ENCODE measurements at regions not wholly inside any gene's neighbourhood (a gene's known extent, or its start where the extent isn't known, plus 50 kb on each side); places are given as distances from the start of the nearest gene placed in this dataset.

- H3K27ac Mint-ChIP-seq (ENCODE audit: unreplicated experiment) = no peak overlapping the region
- no peaks in the 10 kb centered on the region for H3K9me3 Mint-ChIP-seq (ENCODE audit: unreplicated experiment)
- H3K4me3 Mint-ChIP-seq (ENCODE audit: unreplicated experiment) = no peak overlapping the region
- H3K27me3 Mint-ChIP-seq (ENCODE audit: unreplicated experiment) = no peaks in the 10 kb centered on the region
- peak; percentile 30 for DNase-seq (ENCODE audit: extremely low spot score, unreplicated experiment)
- no peaks in the 10 kb centered on the region for H3K4me1 Mint-ChIP-seq (ENCODE audit: unreplicated experiment)
- TF ChIP-seq, protein P1, sequence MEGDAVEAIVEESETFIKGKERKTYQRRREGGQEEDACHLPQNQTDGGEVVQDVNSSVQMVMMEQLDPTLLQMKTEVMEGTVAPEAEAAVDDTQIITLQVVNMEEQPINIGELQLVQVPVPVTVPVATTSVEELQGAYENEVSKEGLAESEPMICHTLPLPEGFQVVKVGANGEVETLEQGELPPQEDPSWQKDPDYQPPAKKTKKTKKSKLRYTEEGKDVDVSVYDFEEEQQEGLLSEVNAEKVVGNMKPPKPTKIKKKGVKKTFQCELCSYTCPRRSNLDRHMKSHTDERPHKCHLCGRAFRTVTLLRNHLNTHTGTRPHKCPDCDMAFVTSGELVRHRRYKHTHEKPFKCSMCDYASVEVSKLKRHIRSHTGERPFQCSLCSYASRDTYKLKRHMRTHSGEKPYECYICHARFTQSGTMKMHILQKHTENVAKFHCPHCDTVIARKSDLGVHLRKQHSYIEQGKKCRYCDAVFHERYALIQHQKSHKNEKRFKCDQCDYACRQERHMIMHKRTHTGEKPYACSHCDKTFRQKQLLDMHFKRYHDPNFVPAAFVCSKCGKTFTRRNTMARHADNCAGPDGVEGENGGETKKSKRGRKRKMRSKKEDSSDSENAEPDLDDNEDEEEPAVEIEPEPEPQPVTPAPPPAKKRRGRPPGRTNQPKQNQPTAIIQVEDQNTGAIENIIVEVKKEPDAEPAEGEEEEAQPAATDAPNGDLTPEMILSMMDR (IDR thresholded peaks at IDR 0.05) = no peak
- H3K36me3 Mint-ChIP-seq (ENCODE audit: unreplicated experiment) = no peaks in the 10 kb centered on the region
Observed at GRCh38 chr15:100784493-100785180, 95.0 kb upstream of the ALDH1A3 start.

DNA sequence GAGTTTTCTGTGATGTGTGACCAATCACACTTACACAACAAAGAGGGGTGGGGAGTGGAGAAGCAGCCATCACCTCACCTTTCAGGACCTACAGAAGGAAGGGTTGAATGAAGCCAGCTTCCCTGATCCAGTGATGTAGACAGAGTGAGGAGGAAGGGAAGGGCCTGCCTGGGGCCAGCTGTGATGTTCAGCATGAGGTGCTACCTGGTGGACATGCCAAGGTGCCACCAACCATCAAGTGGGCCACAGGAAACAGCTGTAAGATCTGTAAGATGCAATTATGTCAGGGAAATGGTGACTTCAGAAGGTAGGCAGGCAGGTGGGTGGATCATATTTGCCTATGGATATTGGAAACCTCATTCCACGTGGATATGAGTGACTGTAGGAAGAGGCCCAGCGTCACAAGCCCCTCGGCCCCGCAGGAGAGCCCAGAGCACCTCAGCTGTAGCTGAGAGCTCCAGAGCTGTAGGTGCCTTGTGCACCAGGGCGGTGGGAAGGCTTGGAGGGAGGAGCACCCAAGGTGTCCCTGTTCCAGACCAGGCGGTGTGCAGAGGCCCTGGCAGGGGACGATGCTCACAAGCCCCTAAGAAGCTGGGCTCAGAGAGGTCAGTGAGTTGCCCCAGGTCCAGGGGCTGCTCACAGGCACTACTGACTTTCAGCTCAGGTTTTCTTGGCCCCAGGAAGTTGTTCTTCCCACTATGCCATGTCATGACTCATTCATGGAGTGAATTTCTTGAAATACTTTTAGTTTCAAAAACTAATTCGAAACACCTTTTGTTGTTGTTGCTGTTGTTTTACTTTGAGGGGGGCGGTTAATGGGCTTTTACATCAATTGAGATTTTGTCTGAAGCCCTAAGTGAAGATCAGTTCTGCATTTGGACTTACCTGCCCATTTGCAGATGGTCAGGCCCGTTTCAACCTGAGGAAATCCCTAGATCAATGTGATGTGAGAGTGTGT, 94.2 kb upstream of the ALDH1A3 start:
- H3K9me3 Mint-ChIP-seq (ENCODE audit: unreplicated experiment) = no peaks in the 10 kb centered on the region
- H3K4me1 Mint-ChIP-seq (ENCODE audit: unreplicated experiment) = no peaks in the 10 kb centered on the region
- no peak overlapping the region for H3K27ac Mint-ChIP-seq (ENCODE audit: unreplicated experiment)
- no peaks in the 10 kb centered on the region for H3K27me3 Mint-ChIP-seq (ENCODE audit: unreplicated experiment)
- no peaks in the 10 kb centered on the region for H3K36me3 Mint-ChIP-seq (ENCODE audit: unreplicated experiment)
- H3K4me3 Mint-ChIP-seq (ENCODE audit: unreplicated experiment) = no peak overlapping the region
- DNase-seq (ENCODE audit: extremely low spot score, unreplicated experiment) = peak; percentile 62
- TF ChIP-seq, protein P1 (IDR thresholded peaks at IDR 0.05) = no peak

DNA sequence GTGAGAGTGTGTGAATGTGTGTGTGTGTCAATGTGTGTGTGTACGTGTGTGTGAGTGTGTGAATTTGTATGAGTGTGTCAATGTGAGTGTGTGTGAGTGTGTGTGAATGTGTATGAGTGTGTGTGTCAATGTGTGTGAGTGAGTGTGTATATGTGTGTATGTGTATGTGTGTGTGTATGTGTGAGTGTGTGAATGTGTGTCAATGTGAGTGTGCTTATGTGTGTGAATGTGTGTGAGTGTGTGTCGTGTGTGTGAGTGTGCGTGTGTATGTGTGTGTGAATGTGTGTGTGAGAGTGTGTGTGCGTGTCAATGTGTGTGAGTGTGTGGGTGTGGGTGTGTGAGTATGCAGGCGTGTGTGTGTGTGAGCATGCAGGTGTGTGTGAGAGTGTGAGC, 93.5 kb upstream of the ALDH1A3 start:
- TF ChIP-seq, protein P1 (IDR thresholded peaks at IDR 0.05) = no peak
- no peaks in the 10 kb centered on the region for H3K36me3 Mint-ChIP-seq (ENCODE audit: unreplicated experiment)
- DNase-seq (ENCODE audit: extremely low spot score, unreplicated experiment) = no peak
- peaks cover 6% of the 10 kb centered on the region for H3K27me3 Mint-ChIP-seq (ENCODE audit: unreplicated experiment)
- no peaks in the 10 kb centered on the region for H3K9me3 Mint-ChIP-seq (ENCODE audit: unreplicated experiment)
- H3K4me3 Mint-ChIP-seq (ENCODE audit: unreplicated experiment) = no peak overlapping the region
- no peak overlapping the region for H3K27ac Mint-ChIP-seq (ENCODE audit: unreplicated experiment)
- H3K4me1 Mint-ChIP-seq (ENCODE audit: unreplicated experiment) = no peaks in the 10 kb centered on the region

- H3K4me3 Mint-ChIP-seq (ENCODE audit: unreplicated experiment) = no peak overlapping the region
- H3K9me3 Mint-ChIP-seq (ENCODE audit: unreplicated experiment) = no peaks in the 10 kb centered on the region
- no peaks in the 10 kb centered on the region for H3K4me1 Mint-ChIP-seq (ENCODE audit: unreplicated experiment)
- no peak overlapping the region for H3K27ac Mint-ChIP-seq (ENCODE audit: unreplicated experiment)
- peak; percentile 79 for DNase-seq (ENCODE audit: extremely low spot score, unreplicated experiment)
- H3K27me3 Mint-ChIP-seq (ENCODE audit: unreplicated experiment) = peaks cover 10% of the 10 kb centered on the region
- H3K36me3 Mint-ChIP-seq (ENCODE audit: unreplicated experiment) = no peaks in the 10 kb centered on the region
- TF ChIP-seq, protein P1 (IDR thresholded peaks at IDR 0.05) = no peak
Observed at GRCh38 chr15:100786901-100787566, 92.6 kb upstream of the ALDH1A3 start.

Measured in osteocyte (in vitro differentiated cells).